H1 (cell line): ENCODE measurements at regions not wholly inside any gene's neighbourhood (a gene's known extent, or its start where the extent isn't known, plus 50 kb on each side); places are given as distances from the start of the nearest gene placed in this dataset.

Source experiments
- BCL11A ChIP-seq, 2 experiments: IDR thresholded peaks; one replicate each; pipeline ENCODE4 v1.6.1; 2011; ENCODE audit warnings: low read depth in 2 of 2, low read length in 2 of 2, mild to moderate bottlenecking in 2 of 2
- CHD7 ChIP-seq: fragments of 300-600 bp; sonication (generic); IDR thresholded peaks from 2 replicates; pipeline ENCODE4 v1.7.1; 2012; ENCODE audit warnings: low read length, moderate library complexity, mild to moderate bottlenecking, inconsistent platforms; ENCODE audit not compliant: insufficient replicate concordance
- E2F6 ChIP-seq: IDR thresholded peaks from 2 replicates; pipeline ENCODE4 v1.6.1; 2012; ENCODE audit warnings: inconsistent platforms
- EZH2 ChIP-seq: fragments of 200-600 bp; sonication (generic); IDR thresholded peaks from 2 replicates; pipeline ENCODE4 v1.7.1; 2012; ENCODE audit warnings: low read depth, mild to moderate bottlenecking, moderate library complexity, low read length, inconsistent platforms; ENCODE audit not compliant: severe bottlenecking
- GTF2F1 ChIP-seq: IDR thresholded peaks from 2 replicates; pipeline ENCODE4 v1.6.1; 2012; ENCODE audit warnings: low read depth, low read length, improper control_type of control experiment, borderline replicate concordance
- KDM1A ChIP-seq: fragments of 200-600, 300-600 bp; sonication (generic); IDR thresholded peaks from 2 replicates; pipeline ENCODE4 v1.7.1; 2016; ENCODE audit warnings: mild to moderate bottlenecking, low read length, borderline replicate concordance
- NANOG ChIP-seq: IDR thresholded peaks from 2 replicates; pipeline ENCODE4 v1.6.1; 2011; ENCODE audit warnings: low read length, low read depth, mild to moderate bottlenecking, inconsistent platforms; ENCODE audit not compliant: insufficient read depth, poor library complexity, severe bottlenecking
- POLR2A ChIP-seq, 2 experiments: IDR thresholded peaks; 1 replicate in 1 of 2; 2 replicates in 1 of 2; pipeline ENCODE4 v1.6.1; 2011; ENCODE audit warnings: low read depth in 2 of 2, low read length in 2 of 2, mild to moderate bottlenecking in 2 of 2; ENCODE audit errors: control extremely low read depth in 1 of 2
- POLR2AphosphoS5 ChIP-seq: IDR thresholded peaks from 2 replicates; pipeline ENCODE4 v1.6.1; 2011; ENCODE audit warnings: low read depth, low read length
- POU5F1 ChIP-seq: IDR thresholded peaks from 2 replicates; pipeline ENCODE4 v1.6.1; 2011; ENCODE audit warnings: low read depth, mild to moderate bottlenecking, low read length, moderate library complexity
- SRF ChIP-seq: IDR thresholded peaks from 2 replicates; pipeline ENCODE4 v1.6.1; 2011; ENCODE audit warnings: mild to moderate bottlenecking, low read depth, low read length, moderate library complexity

- TF ChIP-seq BCL11A (IDR thresholded peaks at IDR 0.05; ENCODE audit: low read depth in 2 of 2, low read length in 2 of 2) (no peak), GTF2F1 (no peak), SRF (no peak), CHD7 (no peak), NANOG (no peak), E2F6 (no peak), EZH2 (no peak), POLR2AphosphoS5 (no peak), POU5F1 (no peak), KDM1A (no peak), POLR2A (IDR thresholded peaks at IDR 0.05; ENCODE audit: control extremely low read depth in 1 of 2, low read depth in 2 of 2, low read length in 2 of 2) (no peak)
These were observed 71.6 kb upstream of the NEO1 start (continued) for GRCh38 chr15:72980661-72981060.
